ENCODE measurements at regions not wholly inside any gene's neighbourhood (a gene's known extent, or its start where the extent isn't known, plus 50 kb on each side); places are given as distances from the start of the nearest gene placed in this dataset.

GRCh38 chr10:64313967-64314366 lies 792.8 kb downstream of the REEP3 start (continued):
- TF ChIP-seq TSHZ2 (CRISPR knock-in tag; IDR thresholded peaks at IDR 0.05) (no peak), ZNF565 (CRISPR knock-in tag; conservative IDR thresholded peaks at IDR 0.05; ENCODE audit: low read depth) (no peak), PPARA (CRISPR knock-in tag; IDR thresholded peaks at IDR 0.05; ENCODE audit: borderline replicate concordance) (no peak)

- no peak for ATAC-seq
- TF ChIP-seq BACH2 (CRISPR knock-in tag; IDR thresholded peaks at IDR 0.05; ENCODE audit: borderline replicate concordance) (no peak), GLIS3 (CRISPR knock-in tag; IDR thresholded peaks at IDR 0.05) (no peak), TSHZ2 (CRISPR knock-in tag; IDR thresholded peaks at IDR 0.05) (no peak), RARB (CRISPR knock-in tag; IDR thresholded peaks at IDR 0.05) (no peak), TCF4 (CRISPR knock-in tag; IDR thresholded peaks at IDR 0.05; ENCODE audit: borderline replicate concordance) (no peak), ZC3H10 (CRISPR knock-in tag; IDR thresholded peaks at IDR 0.05) (no peak), ZFP3 (CRISPR knock-in tag; IDR thresholded peaks at IDR 0.05) (no peak), PPARA (CRISPR knock-in tag; IDR thresholded peaks at IDR 0.05; ENCODE audit: borderline replicate concordance) (no peak)
- TF ChIP-seq, protein P1, sequence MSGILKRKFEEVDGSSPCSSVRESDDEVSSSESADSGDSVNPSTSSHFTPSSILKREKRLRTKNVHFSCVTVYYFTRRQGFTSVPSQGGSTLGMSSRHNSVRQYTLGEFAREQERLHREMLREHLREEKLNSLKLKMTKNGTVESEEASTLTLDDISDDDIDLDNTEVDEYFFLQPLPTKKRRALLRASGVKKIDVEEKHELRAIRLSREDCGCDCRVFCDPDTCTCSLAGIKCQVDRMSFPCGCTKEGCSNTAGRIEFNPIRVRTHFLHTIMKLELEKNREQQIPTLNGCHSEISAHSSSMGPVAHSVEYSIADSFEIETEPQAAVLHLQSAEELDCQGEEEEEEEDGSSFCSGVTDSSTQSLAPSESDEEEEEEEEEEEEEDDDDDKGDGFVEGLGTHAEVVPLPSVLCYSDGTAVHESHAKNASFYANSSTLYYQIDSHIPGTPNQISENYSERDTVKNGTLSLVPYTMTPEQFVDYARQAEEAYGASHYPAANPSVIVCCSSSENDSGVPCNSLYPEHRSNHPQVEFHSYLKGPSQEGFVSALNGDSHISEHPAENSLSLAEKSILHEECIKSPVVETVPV (CRISPR knock-in tag; IDR thresholded peaks at IDR 0.05) = no peak
These were observed 795.2 kb downstream of the REEP3 start for GRCh38 chr10:64316416-64316815.

DNA sequence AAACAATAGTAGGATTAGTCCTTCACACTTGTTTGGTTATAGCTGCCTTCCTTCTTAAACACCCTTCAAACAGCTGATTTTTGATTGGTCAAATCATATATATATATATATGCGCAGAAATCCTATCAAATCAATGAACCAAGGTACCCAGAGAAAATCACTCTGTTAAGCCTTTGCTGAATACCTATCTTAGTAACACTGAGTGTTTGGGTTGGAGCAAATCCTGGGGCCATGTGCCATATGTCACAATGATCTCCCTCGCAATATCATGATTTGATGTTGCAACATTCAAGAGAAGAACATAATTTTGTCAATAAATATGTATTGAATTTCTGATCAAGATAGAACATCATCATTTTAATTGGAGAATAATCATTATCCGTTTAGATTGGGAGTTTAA lies 795.6 kb downstream of the REEP3 start:
- ATAC-seq = no peak
- TF ChIP-seq TCF4 (CRISPR knock-in tag; IDR thresholded peaks at IDR 0.05; ENCODE audit: borderline replicate concordance) (no peak), TSHZ2 (CRISPR knock-in tag; IDR thresholded peaks at IDR 0.05) (no peak), POU6F1 (CRISPR knock-in tag; IDR thresholded peaks at IDR 0.05; ENCODE audit: borderline replicate concordance, low read depth) (no peak), GLIS3 (CRISPR knock-in tag; IDR thresholded peaks at IDR 0.05) (no peak), ZFP3 (CRISPR knock-in tag; IDR thresholded peaks at IDR 0.05) (no peak), CSDC2 (CRISPR knock-in tag; IDR thresholded peaks at IDR 0.05) (no peak), BACH2 (CRISPR knock-in tag; IDR thresholded peaks at IDR 0.05; ENCODE audit: borderline replicate concordance) (no peak), ISL1 (CRISPR knock-in tag; IDR thresholded peaks at IDR 0.05) (no peak), ZC3H10 (CRISPR knock-in tag; IDR thresholded peaks at IDR 0.05) (no peak), OSR1 (CRISPR knock-in tag; IDR thresholded peaks at IDR 0.05) (no peak), ZNF70 (CRISPR knock-in tag; IDR thresholded peaks at IDR 0.05) (no peak), ZFP30 (CRISPR knock-in tag; IDR thresholded peaks at IDR 0.05) (no peak), ARNTL (CRISPR knock-in tag; IDR thresholded peaks at IDR 0.05; ENCODE audit: borderline replicate concordance, low read depth) (no peak), ZNF565 (CRISPR knock-in tag; conservative IDR thresholded peaks at IDR 0.05; ENCODE audit: low read depth) (no peak), SNAI2 (CRISPR knock-in tag; IDR thresholded peaks at IDR 0.05) (no peak)
- TF ChIP-seq, protein P1 (CRISPR knock-in tag; IDR thresholded peaks at IDR 0.05) = no peak
- TF ChIP-seq, protein P2, sequence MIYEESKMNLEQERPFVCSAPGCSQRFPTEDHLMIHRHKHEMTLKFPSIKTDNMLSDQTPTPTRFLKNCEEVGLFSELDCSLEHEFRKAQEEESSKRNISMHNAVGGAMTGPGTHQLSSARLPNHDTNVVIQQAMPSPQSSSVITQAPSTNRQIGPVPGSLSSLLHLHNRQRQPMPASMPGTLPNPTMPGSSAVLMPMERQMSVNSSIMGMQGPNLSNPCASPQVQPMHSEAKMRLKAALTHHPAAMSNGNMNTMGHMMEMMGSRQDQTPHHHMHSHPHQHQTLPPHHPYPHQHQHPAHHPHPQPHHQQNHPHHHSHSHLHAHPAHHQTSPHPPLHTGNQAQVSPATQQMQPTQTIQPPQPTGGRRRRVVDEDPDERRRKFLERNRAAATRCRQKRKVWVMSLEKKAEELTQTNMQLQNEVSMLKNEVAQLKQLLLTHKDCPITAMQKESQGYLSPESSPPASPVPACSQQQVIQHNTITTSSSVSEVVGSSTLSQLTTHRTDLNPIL (CRISPR knock-in tag; IDR thresholded peaks at IDR 0.05; ENCODE audit: low read depth) = no peak
- TF ChIP-seq, protein P3, sequence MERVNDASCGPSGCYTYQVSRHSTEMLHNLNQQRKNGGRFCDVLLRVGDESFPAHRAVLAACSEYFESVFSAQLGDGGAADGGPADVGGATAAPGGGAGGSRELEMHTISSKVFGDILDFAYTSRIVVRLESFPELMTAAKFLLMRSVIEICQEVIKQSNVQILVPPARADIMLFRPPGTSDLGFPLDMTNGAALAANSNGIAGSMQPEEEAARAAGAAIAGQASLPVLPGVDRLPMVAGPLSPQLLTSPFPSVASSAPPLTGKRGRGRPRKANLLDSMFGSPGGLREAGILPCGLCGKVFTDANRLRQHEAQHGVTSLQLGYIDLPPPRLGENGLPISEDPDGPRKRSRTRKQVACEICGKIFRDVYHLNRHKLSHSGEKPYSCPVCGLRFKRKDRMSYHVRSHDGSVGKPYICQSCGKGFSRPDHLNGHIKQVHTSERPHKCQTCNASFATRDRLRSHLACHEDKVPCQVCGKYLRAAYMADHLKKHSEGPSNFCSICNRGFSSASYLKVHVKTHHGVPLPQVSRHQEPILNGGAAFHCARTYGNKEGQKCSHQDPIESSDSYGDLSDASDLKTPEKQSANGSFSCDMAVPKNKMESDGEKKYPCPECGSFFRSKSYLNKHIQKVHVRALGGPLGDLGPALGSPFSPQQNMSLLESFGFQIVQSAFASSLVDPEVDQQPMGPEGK (CRISPR knock-in tag; IDR thresholded peaks at IDR 0.05; ENCODE audit: borderline replicate concordance) = no peak
